ENCODE measurements at regions not wholly inside any gene's neighbourhood (a gene's known extent, or its start where the extent isn't known, plus 50 kb on each side); places are given as distances from the start of the nearest gene placed in this dataset.
"Not testable (repeated sequence)": the region's sequence is repeated elsewhere in the genome, so short reads cannot be mapped to it uniquely, and the experiment has no call there.

DNA sequence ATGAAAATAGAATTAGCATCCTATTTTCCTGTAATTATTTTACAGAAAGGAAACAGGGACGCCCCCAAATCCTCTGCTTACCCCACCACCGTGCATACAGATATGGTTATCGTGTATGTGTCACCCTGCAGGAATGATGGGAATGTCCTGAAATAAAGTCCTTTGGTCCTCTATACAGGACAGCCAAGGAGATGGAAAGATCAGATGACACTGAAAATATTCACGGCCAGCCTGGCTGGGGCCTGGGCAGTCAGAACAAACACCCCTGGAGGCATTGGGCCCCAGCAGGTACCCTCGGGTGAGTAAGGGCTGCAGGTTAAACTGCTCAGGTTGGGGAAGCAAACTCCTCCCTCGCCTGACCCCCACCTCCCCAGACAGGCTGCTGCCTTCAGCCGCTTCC lies 368.0 kb downstream of the FOXL1 start:
- no peak for DNase-seq

GRCh38 chr16:86946981-86947380 lies 368.6 kb downstream of the FOXL1 start:
- DNase-seq: no peak

- DNase-seq: no peak
Observed at GRCh38 chr16:86948046-86948445, 369.1 kb downstream of the C16orf95 start.

GRCh38 chr16:86949116-86949515 lies 368.1 kb downstream of the C16orf95 start:
- no peak for DNase-seq

DNA sequence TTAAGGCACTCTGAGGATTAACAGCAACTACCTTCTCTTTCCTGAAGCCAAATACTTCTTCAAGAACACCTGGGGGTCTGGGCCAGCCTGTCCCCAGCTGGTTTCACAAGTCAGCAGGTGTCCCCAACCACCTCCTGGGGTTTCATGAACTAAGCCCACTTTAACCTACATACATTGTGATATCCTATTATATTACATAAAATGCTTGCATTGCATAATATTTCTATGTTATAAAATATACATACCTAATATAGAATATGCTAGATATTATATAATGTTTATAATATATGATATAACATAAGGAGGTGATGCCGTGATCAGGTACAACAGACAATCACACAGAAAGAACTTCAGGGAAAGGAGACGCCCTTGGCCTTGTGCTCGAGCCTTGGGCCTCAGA lies 367.6 kb downstream of the C16orf95 start:
- DNase-seq: no peak

- DNase-seq: no peak
Observed at GRCh38 chr16:86951041-86951822, 366.0 kb downstream of the C16orf95 start.

DNA sequence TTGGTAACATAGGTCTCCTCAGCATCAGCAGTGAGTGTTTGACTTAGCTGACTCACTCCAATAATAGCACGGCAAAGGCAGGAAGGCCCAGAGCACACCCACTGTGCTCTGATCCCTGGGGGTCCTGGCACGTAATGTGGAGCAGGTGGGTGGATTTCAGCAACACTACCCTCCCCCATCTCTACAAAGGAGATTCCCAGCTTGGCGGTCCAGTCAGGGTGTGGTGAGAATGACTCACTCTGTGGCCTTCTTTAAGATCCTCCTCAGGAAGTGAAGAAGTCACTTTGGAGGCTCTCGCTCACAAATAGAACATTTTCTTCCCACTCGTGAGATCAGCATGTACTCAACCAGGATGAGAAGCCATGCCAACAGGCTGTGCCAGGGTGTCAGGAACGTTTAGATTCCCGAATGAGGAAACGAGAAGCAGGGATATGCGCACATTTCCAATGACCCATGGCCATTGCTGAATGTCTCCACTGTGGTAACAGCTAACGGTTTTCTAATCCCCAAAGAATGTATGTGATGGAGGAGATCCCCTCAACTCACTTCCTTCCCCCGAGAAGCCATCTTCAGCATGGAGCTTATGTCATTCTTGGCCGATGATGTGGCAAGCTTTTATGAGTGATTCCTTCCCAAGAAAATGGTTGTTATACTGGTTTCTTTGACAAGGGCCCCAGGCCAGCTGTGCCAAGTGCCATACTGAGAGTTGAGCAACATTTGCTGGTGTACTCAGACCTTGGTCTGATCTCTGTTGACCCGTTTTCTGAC lies 365.2 kb downstream of the C16orf95 start:
- DNase-seq: peak; percentile 94

DNA sequence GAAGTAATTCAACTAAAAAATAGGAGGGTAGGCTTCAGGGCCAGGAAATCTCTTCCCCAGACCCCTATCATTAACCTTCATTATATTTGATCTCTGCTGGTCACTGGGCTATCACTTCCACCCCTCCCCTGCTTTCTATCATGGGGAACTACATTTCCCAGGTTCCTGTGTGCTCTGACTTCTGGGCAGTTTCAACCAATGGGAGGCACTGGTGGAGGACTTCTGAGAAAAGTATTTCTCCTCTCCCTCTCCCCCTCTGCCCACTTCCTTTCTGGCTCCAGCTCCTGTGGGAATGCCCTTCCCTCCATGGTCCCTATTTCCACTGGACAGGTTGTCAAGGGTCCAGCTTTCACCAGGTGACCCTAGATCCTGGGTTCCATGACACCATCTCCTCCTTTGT lies 364.4 kb downstream of the C16orf95 start:
- DNase-seq: no peak

- no peak for DNase-seq
Observed at GRCh38 chr16:86953631-86954391, 363.4 kb downstream of the C16orf95 start.

GRCh38 chr16:86955136-86955855 lies 361.9 kb downstream of the C16orf95 start:
- DNase-seq: no peak

- no peak for DNase-seq
Observed at GRCh38 chr16:86956437-86956836, 360.8 kb downstream of the C16orf95 start.

DNA sequence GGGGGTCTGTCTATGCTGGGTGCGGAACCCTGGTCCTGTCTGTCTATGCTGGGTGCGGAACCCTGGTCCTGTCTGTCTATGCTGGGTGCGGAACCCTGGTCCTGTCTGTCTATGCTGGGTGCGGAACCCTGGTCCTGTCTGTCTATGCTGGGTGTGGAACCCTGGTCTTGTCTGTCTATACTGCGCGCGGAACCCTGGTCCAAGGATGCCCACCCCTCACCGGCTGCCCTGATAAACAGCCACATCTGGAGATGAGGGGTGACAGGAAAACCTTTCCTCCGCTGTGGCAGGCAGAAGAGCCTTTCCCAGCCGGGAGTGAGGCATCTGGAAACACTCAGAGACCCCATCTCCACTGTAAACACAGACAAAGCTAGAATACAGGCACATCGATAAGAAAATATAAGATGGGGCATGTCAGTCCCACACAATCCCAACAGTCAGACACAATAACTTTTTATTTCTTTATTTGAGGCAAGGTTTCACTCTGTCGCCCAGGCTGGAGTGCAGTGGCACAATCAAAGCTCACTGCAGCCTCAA lies 359.5 kb downstream of the C16orf95 start:
- not testable (repeated sequence) for DNase-seq

- no peak for DNase-seq
Observed at GRCh38 chr16:86958423-86958822, 358.8 kb downstream of the C16orf95 start.

- DNase-seq: no peak
Observed at GRCh38 chr16:86959091-86959651, 358.0 kb downstream of the C16orf95 start.

DNA sequence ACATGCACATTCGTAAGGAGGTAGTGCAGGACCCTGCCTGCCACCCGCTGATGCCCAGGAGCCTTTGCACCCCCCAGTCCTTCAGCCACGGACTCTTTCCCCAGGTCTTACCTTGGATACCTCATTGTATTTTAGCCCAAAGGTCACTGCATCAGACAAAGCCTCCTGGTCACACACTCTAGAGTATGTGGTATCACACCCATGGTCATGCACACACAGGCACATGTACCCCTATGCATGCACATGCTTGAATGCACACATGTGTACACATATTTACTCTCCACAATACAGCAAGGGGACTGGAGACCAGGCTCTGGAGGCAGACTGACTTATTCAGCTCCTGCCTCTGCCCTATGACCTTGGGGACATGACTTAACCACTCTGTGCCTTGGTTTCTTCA lies 357.5 kb downstream of the C16orf95 start:
- no peak for DNase-seq

DNA sequence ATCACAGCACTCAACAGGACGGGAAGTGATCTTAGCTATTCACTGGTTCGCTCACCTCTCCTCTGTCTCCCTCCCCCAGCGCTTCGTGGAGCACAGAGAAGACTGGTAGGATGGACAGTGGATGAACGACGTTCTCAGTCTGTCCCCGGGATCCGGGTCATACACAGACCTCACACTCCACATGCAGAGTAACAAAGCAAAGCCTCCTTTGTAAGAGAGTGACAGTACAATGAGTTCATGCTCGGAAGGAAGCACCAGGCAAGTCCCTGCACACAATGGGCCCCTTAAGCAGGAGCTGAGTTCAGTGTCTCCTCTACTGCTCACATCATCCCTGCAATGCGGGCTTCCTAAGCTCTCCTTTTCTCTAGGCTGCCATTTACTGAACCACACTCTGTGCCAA lies 356.9 kb downstream of the C16orf95 start:
- DNase-seq: no peak

GRCh38 chr16:86961171-86961601 lies 356.0 kb downstream of the C16orf95 start:
- no peak for DNase-seq

GRCh38 chr16:86962259-86962658 lies 354.9 kb downstream of the C16orf95 start:
- DNase-seq: no peak

DNA sequence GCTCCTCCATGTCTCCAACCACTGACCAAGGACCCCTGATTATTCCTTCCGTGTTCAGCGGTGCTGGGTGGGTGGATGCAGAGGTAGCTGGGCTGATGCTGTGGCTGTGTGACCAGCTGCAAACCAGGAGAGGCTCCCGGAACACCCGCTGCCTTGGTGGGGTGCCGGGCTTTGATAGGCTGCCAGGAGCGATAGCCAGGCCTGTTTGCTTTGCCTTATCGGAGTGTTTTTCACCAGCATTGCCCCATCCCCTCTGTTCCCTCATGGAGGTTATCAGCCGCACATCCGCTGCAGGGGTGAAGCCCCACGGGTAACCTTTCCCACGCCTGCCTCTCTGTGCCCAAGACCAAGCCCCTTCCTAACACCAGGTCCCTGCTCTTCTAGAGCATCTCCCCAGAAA lies 354.3 kb downstream of the C16orf95 start:
- no peak for DNase-seq

DNA sequence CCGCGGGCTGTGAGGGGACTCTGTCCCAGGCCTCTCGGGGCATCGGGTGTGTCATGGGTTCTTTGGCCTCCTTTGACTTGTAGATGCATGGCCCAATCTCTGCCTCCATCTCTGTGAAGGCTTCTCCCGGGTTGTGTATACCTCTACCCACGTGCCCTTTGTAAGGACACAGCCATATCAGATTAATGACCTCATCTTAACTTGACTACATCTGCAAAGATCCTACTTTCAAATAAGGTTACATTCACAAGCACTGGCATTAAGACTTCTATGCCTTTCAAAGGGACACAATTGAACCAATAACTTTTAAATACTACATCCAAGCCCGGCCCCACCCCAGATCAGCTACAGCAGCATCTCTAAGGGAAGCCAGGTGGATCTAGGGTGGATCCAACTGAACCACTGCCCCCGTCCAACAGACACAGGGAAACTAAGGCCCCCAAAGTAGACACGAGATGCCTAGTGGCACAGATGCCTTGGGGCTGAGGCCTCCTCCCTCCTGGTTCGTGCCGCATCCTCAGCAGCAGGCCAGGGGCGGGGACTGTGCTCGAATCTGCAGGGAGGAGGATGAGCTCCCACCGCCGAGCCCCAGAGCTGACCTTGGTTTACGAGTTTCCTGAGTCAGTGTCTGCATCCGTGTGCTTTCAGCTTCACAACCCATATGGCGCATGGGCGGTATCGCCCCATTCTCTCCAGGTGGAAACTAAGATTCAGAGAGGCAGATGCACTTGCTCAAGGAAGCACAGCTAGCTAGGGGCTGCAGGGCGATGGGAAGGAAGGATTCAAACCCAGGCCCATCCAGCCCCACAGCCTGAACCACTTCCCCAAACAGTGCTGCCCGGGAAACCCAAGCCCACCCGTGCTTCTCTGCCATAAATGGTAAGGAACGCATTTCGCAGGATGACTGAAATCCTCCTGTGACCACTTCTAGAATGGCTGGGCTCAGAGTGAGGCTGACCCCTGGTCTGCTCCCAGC lies 353.3 kb downstream of the C16orf95 start:
- DNase-seq: no peak

- DNase-seq: no peak
Observed at GRCh38 chr16:86964796-86965241, 352.4 kb downstream of the C16orf95 start.

All from amniotic stem cell (primary cell).